ENCODE measurements at regions not wholly inside any gene's neighbourhood (a gene's known extent, or its start where the extent isn't known, plus 50 kb on each side); places are given as distances from the start of the nearest gene placed in this dataset.

DNA sequence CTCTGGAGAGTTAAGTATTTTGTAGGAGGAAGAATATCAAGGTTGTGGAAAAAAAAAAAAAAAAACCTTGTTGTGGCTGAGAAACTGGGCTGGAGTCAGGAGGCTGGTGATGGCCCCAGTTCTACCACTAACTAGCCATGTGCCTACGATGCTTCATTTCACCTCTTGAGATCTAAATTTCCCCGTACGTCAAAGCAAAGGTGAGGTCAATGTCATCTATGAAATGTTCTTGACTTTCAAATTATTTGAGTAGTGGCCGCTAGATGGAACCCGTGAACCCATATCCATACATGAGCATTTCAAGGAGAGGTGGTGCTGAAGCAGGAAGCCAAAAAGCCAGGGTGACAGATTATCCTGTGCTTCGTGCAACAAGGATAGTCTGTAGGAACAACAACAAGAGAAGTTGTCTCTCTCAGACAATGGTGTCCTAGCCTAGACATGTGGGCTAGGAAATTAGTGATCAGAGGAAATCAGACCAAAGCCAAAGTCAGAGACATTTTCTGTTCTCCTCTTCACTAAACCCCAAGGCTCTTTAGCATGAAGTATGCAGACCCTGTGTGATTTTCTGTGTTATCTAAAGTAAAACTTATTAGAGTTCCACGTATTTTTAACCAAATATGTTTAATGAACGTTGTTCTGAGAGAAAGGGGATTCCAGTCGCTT lies 95.5 kb upstream of the ETV6 start:
- Histone ChIP-seq H3K4me1 (ENCODE audit: control insufficient read depth in 1 of 2, low read depth in 2 of 2) (peaks cover 0 to 22% of the 10 kb centered on the region in 2 donors), H3K36me3 (no peaks in the 10 kb centered on the region), H3K27ac (no peak overlapping the region), H3K4me3 (no peak overlapping the region), H3K9me3 (no peaks in the 10 kb centered on the region), H3K27me3 (replicated peaks; ENCODE audit: insufficient read depth) (no peaks in the 10 kb centered on the region)
- no peak for DNase-seq (ENCODE audit: low spot score)
- TF ChIP-seq, protein P1, sequence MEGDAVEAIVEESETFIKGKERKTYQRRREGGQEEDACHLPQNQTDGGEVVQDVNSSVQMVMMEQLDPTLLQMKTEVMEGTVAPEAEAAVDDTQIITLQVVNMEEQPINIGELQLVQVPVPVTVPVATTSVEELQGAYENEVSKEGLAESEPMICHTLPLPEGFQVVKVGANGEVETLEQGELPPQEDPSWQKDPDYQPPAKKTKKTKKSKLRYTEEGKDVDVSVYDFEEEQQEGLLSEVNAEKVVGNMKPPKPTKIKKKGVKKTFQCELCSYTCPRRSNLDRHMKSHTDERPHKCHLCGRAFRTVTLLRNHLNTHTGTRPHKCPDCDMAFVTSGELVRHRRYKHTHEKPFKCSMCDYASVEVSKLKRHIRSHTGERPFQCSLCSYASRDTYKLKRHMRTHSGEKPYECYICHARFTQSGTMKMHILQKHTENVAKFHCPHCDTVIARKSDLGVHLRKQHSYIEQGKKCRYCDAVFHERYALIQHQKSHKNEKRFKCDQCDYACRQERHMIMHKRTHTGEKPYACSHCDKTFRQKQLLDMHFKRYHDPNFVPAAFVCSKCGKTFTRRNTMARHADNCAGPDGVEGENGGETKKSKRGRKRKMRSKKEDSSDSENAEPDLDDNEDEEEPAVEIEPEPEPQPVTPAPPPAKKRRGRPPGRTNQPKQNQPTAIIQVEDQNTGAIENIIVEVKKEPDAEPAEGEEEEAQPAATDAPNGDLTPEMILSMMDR (IDR thresholded peaks at IDR 0.05): peak; percentile 44
- ATAC-seq (ENCODE audit: insufficient number of reproducible peaks, low FRiP score, low read depth): peak; percentile 59

GRCh38 chr12:11555195-11555594 lies 94.3 kb upstream of the ETV6 start:
- TF ChIP-seq, protein P1 (IDR thresholded peaks at IDR 0.05): no peak
- H3K4me1 ChIP-seq (ENCODE audit: control insufficient read depth in 1 of 2, low read depth in 2 of 2): peaks cover 0 to 23% of the 10 kb centered on the region in 2 donors
- DNase-seq (ENCODE audit: low spot score): no peak
- H3K36me3 ChIP-seq: no peaks in the 10 kb centered on the region
- H3K27me3 ChIP-seq (replicated peaks; ENCODE audit: insufficient read depth): no peaks in the 10 kb centered on the region
- ATAC-seq (ENCODE audit: insufficient number of reproducible peaks, low FRiP score, low read depth): no peak
- H3K9me3 ChIP-seq: no peaks in the 10 kb centered on the region
- H3K4me3 ChIP-seq: peak overlapping the region; percentile 61
- H3K27ac ChIP-seq: peak overlapping the region; percentile 53 to 63

DNA sequence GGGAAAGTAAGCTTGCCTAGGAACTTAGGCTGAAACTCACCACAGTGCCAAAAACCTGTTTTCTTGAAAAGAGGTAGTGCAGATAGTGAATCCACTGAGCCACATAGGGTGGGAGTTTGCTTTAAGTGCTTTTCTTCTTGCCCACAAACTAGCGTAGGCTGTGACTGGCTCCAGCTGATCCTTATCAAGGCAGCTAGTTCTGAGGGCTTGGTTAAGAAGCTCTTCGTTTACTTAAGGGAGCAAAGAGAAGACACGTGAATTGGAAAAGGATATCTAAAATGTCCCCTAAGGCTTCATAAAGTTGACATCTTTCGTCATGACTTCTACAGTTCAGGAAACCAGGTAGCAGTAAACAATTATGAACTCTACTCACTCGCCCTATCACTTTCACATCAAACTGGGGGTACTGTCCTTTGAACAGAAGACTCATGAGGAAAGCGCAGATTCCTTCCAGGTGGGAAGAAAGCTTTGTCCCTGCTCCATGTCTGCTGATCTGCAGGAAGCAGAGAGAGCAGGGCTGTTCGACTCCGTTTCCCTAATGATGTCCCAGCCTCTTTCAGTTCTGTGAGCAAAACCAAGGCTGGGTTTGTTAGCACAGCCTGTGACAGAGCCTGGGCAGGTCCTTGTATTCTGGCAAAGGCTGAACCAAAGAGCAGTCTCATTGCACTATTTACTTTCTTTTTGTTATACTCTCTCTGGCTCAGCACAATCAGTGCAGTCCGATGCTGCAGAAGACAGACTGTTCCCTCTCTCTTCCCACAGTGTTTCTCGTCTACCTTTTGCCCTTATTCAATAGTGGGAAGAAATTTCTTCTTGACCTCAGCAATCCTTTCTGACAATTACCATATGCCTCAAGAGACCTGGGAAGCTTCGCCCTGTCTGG lies 93.5 kb upstream of the ETV6 start:
- Histone ChIP-seq H3K9me3 (no peaks in the 10 kb centered on the region), H3K36me3 (no peaks in the 10 kb centered on the region), H3K27ac (peak overlapping the region; percentile 53 to 63), H3K27me3 (replicated peaks; ENCODE audit: insufficient read depth) (no peaks in the 10 kb centered on the region), H3K4me1 (ENCODE audit: control insufficient read depth in 1 of 2, low read depth in 2 of 2) (peaks cover 4 to 28% of the 10 kb centered on the region in 2 donors), H3K4me3 (peak overlapping the region; percentile 61)
- DNase-seq (ENCODE audit: low spot score) (no peak), ATAC-seq (ENCODE audit: insufficient number of reproducible peaks, low FRiP score, low read depth) (no peak)
- TF ChIP-seq, protein P1 (IDR thresholded peaks at IDR 0.05): no peak

DNA sequence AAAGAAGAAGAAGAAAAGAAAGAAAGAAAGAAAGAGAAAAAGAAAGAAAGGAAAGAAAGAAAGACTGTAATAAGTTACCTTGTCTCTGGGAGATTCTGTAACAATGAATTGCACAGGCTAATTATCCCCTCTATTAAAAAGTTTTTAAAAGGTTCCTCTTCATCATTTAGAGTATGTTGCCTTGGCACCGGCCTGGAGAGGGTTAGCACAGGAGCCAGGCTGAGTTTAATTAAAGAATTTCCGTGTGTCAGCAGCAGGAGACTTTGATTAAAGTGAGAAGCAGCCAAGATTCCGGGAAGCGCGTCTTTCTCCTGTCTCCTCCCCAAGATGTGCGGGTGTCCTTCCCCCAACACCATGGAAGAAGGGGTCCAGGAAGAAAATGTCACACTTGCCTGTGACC lies 92.8 kb upstream of the ETV6 start:
- Histone ChIP-seq H3K4me3 (peak overlapping the region; percentile 61), H3K27ac (peak overlapping the region; percentile 53 to 63), H3K36me3 (no peaks in the 10 kb centered on the region), H3K27me3 (replicated peaks; ENCODE audit: insufficient read depth) (no peaks in the 10 kb centered on the region), H3K9me3 (no peaks in the 10 kb centered on the region), H3K4me1 (ENCODE audit: control insufficient read depth in 1 of 2, low read depth in 2 of 2) (peaks cover 4 to 35% of the 10 kb centered on the region in 2 donors)
- ATAC-seq (ENCODE audit: insufficient number of reproducible peaks, low FRiP score, low read depth) (no peak), DNase-seq (ENCODE audit: low spot score) (no peak)
- TF ChIP-seq, protein P1 (IDR thresholded peaks at IDR 0.05): no peak

- Histone ChIP-seq H3K9me3 (no peaks in the 10 kb centered on the region), H3K4me3 (no peak overlapping the region), H3K36me3 (no peaks in the 10 kb centered on the region), H3K27ac (peak overlapping the region in 1 of 2 donors; percentile 72), H3K27me3 (replicated peaks; ENCODE audit: insufficient read depth) (no peaks in the 10 kb centered on the region), H3K4me1 (ENCODE audit: control insufficient read depth in 1 of 2, low read depth in 2 of 2) (peaks cover 4 to 35% of the 10 kb centered on the region in 2 donors)
- ATAC-seq (ENCODE audit: insufficient number of reproducible peaks, low FRiP score, low read depth) (no peak), DNase-seq (ENCODE audit: low spot score) (no peak)
- TF ChIP-seq, protein P1 (IDR thresholded peaks at IDR 0.05): no peak
Observed at GRCh38 chr12:11559626-11560340, 89.7 kb upstream of the ETV6 start.
